ENCODE measurements at regions not wholly inside any gene's neighbourhood (a gene's known extent, or its start where the extent isn't known, plus 50 kb on each side); places are given as distances from the start of the nearest gene placed in this dataset.

DNA sequence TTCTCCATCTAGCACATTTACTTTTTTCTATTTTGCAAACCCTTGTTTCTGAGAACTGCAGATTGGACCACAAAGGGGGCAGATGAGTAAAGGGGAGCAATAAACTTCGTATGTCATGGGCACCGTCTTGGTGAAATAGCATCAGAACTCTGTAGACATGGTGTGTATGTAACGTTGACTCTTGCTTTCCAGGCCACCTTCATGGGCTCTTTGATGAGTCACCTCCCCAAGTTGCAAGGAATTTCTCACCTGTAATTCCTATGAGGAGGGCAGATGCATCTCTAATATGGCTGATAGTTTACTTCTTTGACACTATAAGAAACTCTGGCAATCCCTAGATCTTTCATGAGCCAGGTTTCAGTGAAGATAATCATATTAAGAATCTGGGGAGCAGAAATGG is 163.4 kb upstream of the PLPPR1 start:
- TF ChIP-seq CTCF (IDR thresholded peaks at IDR 0.05) (no peak), POLR2AphosphoS5 (IDR thresholded peaks at IDR 0.05) (no peak)

All from prostate gland (tissue), 2 donors.